Neuronal stem cell (in vitro differentiated cells): ENCODE measurements at regions not wholly inside any gene's neighbourhood (a gene's known extent, or its start where the extent isn't known, plus 50 kb on each side); places are given as distances from the start of the nearest gene placed in this dataset.
"Not testable (repeated sequence)": the region's sequence is repeated elsewhere in the genome, so short reads cannot be mapped to it uniquely, and the experiment has no call there.

Experiments used
- DNase-seq: peaks from one replicate; pipeline ENCODE4 v3.0.0-alpha.2; 2013; ENCODE audit warnings: low spot score
- H2AFZ ChIP-seq: one replicate; pipeline ENCODE4 v1.6.1; 2013; ENCODE audit warnings: mild to moderate bottlenecking, low read length, inconsistent platforms
- H2AK5ac ChIP-seq: 2 replicates; pipeline ENCODE4 v1.6.1; 2013; ENCODE audit warnings: low read depth, mild to moderate bottlenecking, inconsistent platforms, low read length, moderate library complexity, mixed read lengths
- H2BK120ac ChIP-seq: 2 replicates; pipeline ENCODE4 v1.6.1; 2013; ENCODE audit warnings: low read depth, mild to moderate bottlenecking, inconsistent platforms, low read length, moderate library complexity, mixed read lengths
- H2BK12ac ChIP-seq: one replicate; pipeline ENCODE4 v1.6.1; 2013; ENCODE audit warnings: low read length, inconsistent platforms
- H2BK15ac ChIP-seq: 2 replicates; pipeline ENCODE4 v1.6.1; 2013; ENCODE audit warnings: mild to moderate bottlenecking, low read length, inconsistent platforms, mixed read lengths
- H2BK5ac ChIP-seq: one replicate; pipeline ENCODE4 v1.6.1; 2013; ENCODE audit warnings: inconsistent platforms, mild to moderate bottlenecking, low read length, moderate library complexity
- H3K14ac ChIP-seq: one replicate; pipeline ENCODE4 v1.6.1; 2013; ENCODE audit warnings: low read length, inconsistent platforms
- H3K18ac ChIP-seq: 2 replicates; pipeline ENCODE4 v1.6.1; 2013; ENCODE audit warnings: low read length, inconsistent platforms
- H3K23ac ChIP-seq: 2 replicates; pipeline ENCODE4 v1.6.1; 2013; ENCODE audit warnings: low read depth, mild to moderate bottlenecking, mixed read lengths, low read length, inconsistent platforms; ENCODE audit not compliant: poor library complexity
- H3K27ac ChIP-seq: replicated peaks from 3 replicates; pipeline ENCODE4 v1.5.1; 2013; ENCODE audit warnings: low read length, inconsistent platforms
- H3K27me3 ChIP-seq, 3 experiments: 2 replicates each; pipeline ENCODE4 v1.6.1; 2013; ENCODE audit warnings: low read length in 3 of 3, mild to moderate bottlenecking in 2 of 3, inconsistent platforms in 1 of 3, low read depth in 1 of 3, mixed read lengths in 1 of 3, moderate library complexity in 1 of 3; ENCODE audit not compliant: control insufficient read depth in 3 of 3, insufficient read depth in 3 of 3
- H3K36me3 ChIP-seq, 2 donors: replicated peaks in 1 of 2; 2 replicates each; pipeline ENCODE4 v1.6.1; 2013; ENCODE audit warnings: low read length in 2 of 2; ENCODE audit not compliant: control insufficient read depth in 2 of 2, insufficient read depth in 2 of 2
- H3K4ac ChIP-seq: 2 replicates; pipeline ENCODE4 v1.6.1; 2013; ENCODE audit warnings: inconsistent platforms, mild to moderate bottlenecking, low read length, moderate library complexity
- H3K4me1 ChIP-seq, 2 donors: 1 replicate in 1 of 2; 2 replicates in 1 of 2; pipeline ENCODE4 v1.6.1; 2013; ENCODE audit warnings: low read length in 2 of 2, low read depth in 1 of 2; ENCODE audit not compliant: control insufficient read depth in 2 of 2, insufficient read depth in 1 of 2
- H3K4me2 ChIP-seq: one replicate; pipeline ENCODE4 v1.6.1; 2013; ENCODE audit warnings: mild to moderate bottlenecking, low read length, inconsistent platforms; ENCODE audit not compliant: insufficient read depth, poor library complexity, severe bottlenecking
- H3K4me3 ChIP-seq, 2 donors: 2 replicates each; pipeline ENCODE4 v1.5.1; 2013; ENCODE audit warnings: low read length in 2 of 2, mild to moderate bottlenecking in 2 of 2, inconsistent platforms in 1 of 2, moderate library complexity in 1 of 2
- H3K79me1 ChIP-seq: one replicate; pipeline ENCODE4 v1.6.1; 2013; ENCODE audit warnings: low read depth, mild to moderate bottlenecking, inconsistent platforms, low read length, moderate library complexity
- H3K9ac ChIP-seq: one replicate; pipeline ENCODE4 v1.6.1; 2013; ENCODE audit warnings: mild to moderate bottlenecking, low read depth, low read length, inconsistent platforms; ENCODE audit not compliant: poor library complexity
- H3K9me3 ChIP-seq, 2 donors: replicated peaks in 1 of 2; 2 replicates each; pipeline versions ENCODE3 to v1.6.1; 2013; ENCODE audit warnings: low read length in 2 of 2, mild to moderate bottlenecking in 2 of 2, inconsistent platforms in 1 of 2, low read depth in 1 of 2, mixed read lengths in 1 of 2, moderate library complexity in 1 of 2; ENCODE audit not compliant: control insufficient read depth in 2 of 2, insufficient read depth in 1 of 2
- H4K8ac ChIP-seq: one replicate; pipeline ENCODE4 v1.6.1; 2013; ENCODE audit warnings: low read depth, mild to moderate bottlenecking, inconsistent platforms, low read length, moderate library complexity
- H4K91ac ChIP-seq: one replicate; pipeline ENCODE4 v1.6.1; 2013; ENCODE audit warnings: low read length, low read depth, mild to moderate bottlenecking, inconsistent platforms; ENCODE audit not compliant: poor library complexity
- WGBS, 2 donors: extraction: QIAGEN DNeasy Blood & Tissue Kit; methylation state at CpG; one replicate each; pipeline ENCODE4 v1.1.7; 2013; ENCODE audit warnings: missing lambda C conversion rate in 2 of 2, mixed read lengths in 1 of 2; ENCODE audit not compliant: insufficient read length in 2 of 2, insufficient replicate concordance in 1 of 2; ENCODE audit errors: extremely low coverage in 2 of 2; 5-methylcytosine and 5-hydroxymethylcytosine counted together

- H3K27me3 ChIP-seq, H2BK5ac ChIP-seq, H3K79me1 ChIP-seq, H3K4me2 ChIP-seq, H3K9me3 ChIP-seq, H3K36me3 ChIP-seq, H3K14ac ChIP-seq, H3K23ac ChIP-seq, H3K4me1 ChIP-seq, H3K27ac ChIP-seq, H4K8ac ChIP-seq, H4K91ac ChIP-seq, H3K18ac ChIP-seq, H3K9ac ChIP-seq, H2BK15ac ChIP-seq, H3K4ac ChIP-seq, H2BK12ac ChIP-seq, H2AFZ ChIP-seq, DNase-seq, H2AK5ac ChIP-seq, H3K4me3 ChIP-seq, H2BK120ac ChIP-seq: not testable (repeated sequence)
- no CpG with 5 or more reads among the region's 11 CpGs for WGBS, 2 donors
Measured at GRCh38 chr22:35165896-35166295, 91.4 kb upstream of the HMGXB4 start.

DNA sequence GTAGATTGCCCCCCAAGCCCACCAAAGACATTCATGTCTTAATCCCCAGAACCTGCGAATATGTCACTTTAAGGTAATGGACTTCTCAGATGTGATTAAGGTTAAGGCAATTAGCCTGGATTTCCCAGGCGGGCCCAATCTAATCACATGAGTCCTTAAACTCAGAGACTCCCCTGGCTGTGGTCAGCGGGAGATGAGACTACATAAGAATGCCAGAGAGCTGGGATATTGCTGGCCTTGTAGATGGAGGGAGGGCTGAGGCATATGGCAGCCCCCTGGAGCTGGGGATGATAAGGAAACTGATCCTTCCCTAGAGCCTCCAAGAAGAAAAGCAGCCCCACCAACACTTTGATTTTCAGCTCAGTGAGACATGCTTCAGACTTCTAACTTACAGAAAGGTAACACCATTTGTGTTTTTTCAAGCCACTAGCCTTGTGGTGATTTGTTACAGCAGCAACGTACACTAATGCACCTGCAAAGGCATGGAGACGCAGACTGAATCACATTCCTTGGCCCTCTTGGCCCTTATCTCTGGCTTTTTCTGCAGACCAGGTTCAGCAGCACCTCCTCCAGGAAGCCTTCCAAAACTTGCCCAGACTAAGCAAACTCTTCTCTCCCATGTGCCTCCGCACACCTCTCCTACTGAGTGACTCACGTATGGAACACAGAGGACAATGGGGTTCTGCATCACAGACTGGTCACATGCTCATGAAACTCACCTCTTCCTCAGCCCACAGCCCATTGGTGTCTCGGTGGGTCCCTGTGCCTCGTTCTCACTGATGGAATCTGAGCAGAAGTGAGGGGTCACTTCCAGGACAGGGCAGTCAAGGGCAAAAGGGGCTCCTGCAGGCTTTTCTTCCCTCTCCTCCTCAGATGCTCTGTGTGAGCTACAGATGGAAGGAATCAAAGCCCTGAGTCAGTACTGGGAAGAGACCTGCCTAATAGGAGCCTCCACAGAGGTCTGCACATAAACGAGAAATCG, 86.3 kb upstream of the HMGXB4 start:
- Histone ChIP-seq H2BK15ac (no peak overlapping the region), H4K91ac (no peak overlapping the region), H3K4me1 (peaks cover 0 to 4% of the 10 kb centered on the region in 2 donors), H3K9ac (no peak overlapping the region), H3K27me3 (peaks cover 0 to 3% (median 0%) of the 10 kb centered on the region in 3 experiments), H3K4me2 (no peak overlapping the region), H3K18ac (no peak overlapping the region), H3K9me3 (no peaks in the 10 kb centered on the region), H3K4ac (no peak overlapping the region), H3K14ac (no peak overlapping the region), H2BK12ac (no peak overlapping the region), H3K4me3 (no peak overlapping the region), H3K27ac (no peak overlapping the region), H2AK5ac (no peak overlapping the region), H2BK5ac (no peak overlapping the region), H2AFZ (no peak overlapping the region), H3K36me3 (no peaks in the 10 kb centered on the region), H3K23ac (no peak overlapping the region), H3K79me1 (no peaks in the 10 kb centered on the region), H4K8ac (no peak overlapping the region), H2BK120ac (no peak overlapping the region)
- no CpG with 5 or more reads among the region's 11 CpGs for WGBS, 2 donors
- no peak for DNase-seq

DNA sequence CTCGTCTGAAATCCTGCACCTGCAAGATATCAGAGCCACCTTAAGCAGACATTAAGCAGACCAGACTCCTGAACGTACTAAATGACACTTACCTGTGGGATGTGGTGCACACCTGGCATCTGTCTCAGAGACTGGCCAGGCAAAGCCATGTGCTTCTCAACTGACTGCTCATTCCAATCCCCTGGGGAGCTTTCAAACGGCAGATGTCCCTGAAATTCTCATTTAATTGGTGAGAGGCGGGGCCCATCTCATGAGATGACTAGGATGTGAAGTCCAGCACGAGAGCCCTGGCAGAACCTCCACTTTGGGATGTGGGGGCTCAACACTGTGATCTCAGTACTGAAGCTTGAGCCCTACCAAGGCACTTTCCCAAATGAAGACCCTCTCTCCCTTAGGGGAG, 84.9 kb upstream of the HMGXB4 start:
- no peak overlapping the region for H3K27ac ChIP-seq
- H4K8ac ChIP-seq = no peak overlapping the region
- no peak overlapping the region for H3K23ac ChIP-seq
- H2AFZ ChIP-seq = no peak overlapping the region
- no peak overlapping the region for H3K4me3 ChIP-seq
- H2BK12ac ChIP-seq = no peak overlapping the region
- H3K9me3 ChIP-seq = peaks cover 0 to 3% of the 10 kb centered on the region in 2 donors
- H2AK5ac ChIP-seq = no peak overlapping the region
- no peak overlapping the region for H3K4me2 ChIP-seq
- no peaks in the 10 kb centered on the region for H3K79me1 ChIP-seq
- no peak overlapping the region for H3K4ac ChIP-seq
- peaks cover 0 to 3% (median 0%) of the 10 kb centered on the region in 3 experiments for H3K27me3 ChIP-seq
- no peak overlapping the region for H3K14ac ChIP-seq
- no peak overlapping the region for H2BK15ac ChIP-seq
- no peaks in the 10 kb centered on the region for H3K36me3 ChIP-seq
- no peak overlapping the region for H2BK5ac ChIP-seq
- H3K4me1 ChIP-seq = peaks cover 0 to 4% of the 10 kb centered on the region in 2 donors
- no peak overlapping the region for H2BK120ac ChIP-seq
- DNase-seq = no peak
- no CpG with 5 or more reads among the region's 5 CpGs for WGBS, 2 donors
- H3K9ac ChIP-seq = no peak overlapping the region
- H4K91ac ChIP-seq = no peak overlapping the region
- H3K18ac ChIP-seq = no peak overlapping the region

- no peak overlapping the region for H2BK15ac ChIP-seq
- no peak overlapping the region for H2AFZ ChIP-seq
- H3K79me1 ChIP-seq = no peaks in the 10 kb centered on the region
- no CpG with 5 or more reads among the region's 2 CpGs for WGBS, 2 donors
- DNase-seq = no peak
- H2BK5ac ChIP-seq = no peak overlapping the region
- H4K8ac ChIP-seq = no peak overlapping the region
- no peak overlapping the region for H3K23ac ChIP-seq
- H3K4ac ChIP-seq = no peak overlapping the region
- no peak overlapping the region for H3K4me2 ChIP-seq
- peaks cover 0 to 4% of the 10 kb centered on the region in 2 donors for H3K4me1 ChIP-seq
- H3K14ac ChIP-seq = no peak overlapping the region
- no peak overlapping the region for H3K18ac ChIP-seq
- H4K91ac ChIP-seq = no peak overlapping the region
- no peak overlapping the region for H2BK12ac ChIP-seq
- H3K27me3 ChIP-seq = peaks cover 0 to 3% (median 0%) of the 10 kb centered on the region in 3 experiments
- no peak overlapping the region for H3K9ac ChIP-seq
- no peak overlapping the region for H3K27ac ChIP-seq
- H3K36me3 ChIP-seq = no peaks in the 10 kb centered on the region
- H3K9me3 ChIP-seq = peaks cover 0 to 3% of the 10 kb centered on the region in 2 donors
- H2AK5ac ChIP-seq = no peak overlapping the region
- no peak overlapping the region for H2BK120ac ChIP-seq
- H3K4me3 ChIP-seq = no peak overlapping the region
Measured at GRCh38 chr22:35173655-35174054, 83.6 kb upstream of the HMGXB4 start.
